ENCODE measurements at regions not wholly inside any gene's neighbourhood (a gene's known extent, or its start where the extent isn't known, plus 50 kb on each side); places are given as distances from the start of the nearest gene placed in this dataset.

- Histone ChIP-seq H3K27me3 (no peaks in the 10 kb centered on the region), H3K9me3 (replicated peaks in 1 of 3) (no peaks in the 10 kb centered on the region), H3K4me3 (no peak overlapping the region), H3K27ac (no peak overlapping the region), H3K36me3 (replicated peaks in 1 of 2) (no peaks in the 10 kb centered on the region), H3K4me1 (replicated peaks in 1 of 2) (no peaks in the 10 kb centered on the region)
- intact Hi-C loops (cut with DNase I), result no loop called here
- TF ChIP-seq, protein P1, sequence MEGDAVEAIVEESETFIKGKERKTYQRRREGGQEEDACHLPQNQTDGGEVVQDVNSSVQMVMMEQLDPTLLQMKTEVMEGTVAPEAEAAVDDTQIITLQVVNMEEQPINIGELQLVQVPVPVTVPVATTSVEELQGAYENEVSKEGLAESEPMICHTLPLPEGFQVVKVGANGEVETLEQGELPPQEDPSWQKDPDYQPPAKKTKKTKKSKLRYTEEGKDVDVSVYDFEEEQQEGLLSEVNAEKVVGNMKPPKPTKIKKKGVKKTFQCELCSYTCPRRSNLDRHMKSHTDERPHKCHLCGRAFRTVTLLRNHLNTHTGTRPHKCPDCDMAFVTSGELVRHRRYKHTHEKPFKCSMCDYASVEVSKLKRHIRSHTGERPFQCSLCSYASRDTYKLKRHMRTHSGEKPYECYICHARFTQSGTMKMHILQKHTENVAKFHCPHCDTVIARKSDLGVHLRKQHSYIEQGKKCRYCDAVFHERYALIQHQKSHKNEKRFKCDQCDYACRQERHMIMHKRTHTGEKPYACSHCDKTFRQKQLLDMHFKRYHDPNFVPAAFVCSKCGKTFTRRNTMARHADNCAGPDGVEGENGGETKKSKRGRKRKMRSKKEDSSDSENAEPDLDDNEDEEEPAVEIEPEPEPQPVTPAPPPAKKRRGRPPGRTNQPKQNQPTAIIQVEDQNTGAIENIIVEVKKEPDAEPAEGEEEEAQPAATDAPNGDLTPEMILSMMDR (IDR thresholded peaks at IDR 0.05), result no peak
- no peak for TF ChIP-seq POLR2A (IDR thresholded peaks at IDR 0.05)
- no peak for DNase-seq
- WGBS, 4 donors, result 52 to 59% (median 55%) methylated on average over 4 of the region's 4 CpGs
Observed at GRCh38 chr12:13435235-13435933, 238.9 kb downstream of the EMP1 start.

GRCh38 chr12:13433768-13434167, 237.2 kb downstream of the EMP1 start:
- TF ChIP-seq, protein P1 (IDR thresholded peaks at IDR 0.05), result no peak
- no peak for TF ChIP-seq POLR2A (IDR thresholded peaks at IDR 0.05)
- Histone ChIP-seq H3K4me3 (no peak overlapping the region), H3K4me1 (replicated peaks in 1 of 2) (no peaks in the 10 kb centered on the region), H3K36me3 (replicated peaks in 1 of 2) (no peaks in the 10 kb centered on the region), H3K27me3 (no peaks in the 10 kb centered on the region), H3K9me3 (replicated peaks in 1 of 3) (no peaks in the 10 kb centered on the region), H3K27ac (no peak overlapping the region)
- intact Hi-C loops (cut with DNase I), result no loop called here
- no peak for DNase-seq

DNA sequence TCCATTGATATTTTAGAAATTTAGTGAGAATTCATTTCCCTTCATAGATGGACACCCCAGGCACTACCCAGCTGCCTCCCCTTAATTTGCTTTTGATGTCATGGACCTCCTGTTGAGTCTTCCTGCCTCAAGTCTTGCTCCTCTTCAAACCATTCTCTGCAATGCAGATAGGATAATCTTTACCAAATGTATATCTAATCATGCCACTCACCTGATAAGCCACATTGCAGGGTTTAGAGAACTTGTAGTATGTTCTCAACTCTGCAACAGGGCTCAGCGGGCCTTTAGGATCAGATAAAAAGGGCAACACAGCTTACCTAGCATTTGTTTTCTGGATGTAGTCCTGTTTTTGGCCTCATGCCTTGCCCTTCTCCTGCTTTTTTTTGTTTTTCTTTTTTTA, 234.5 kb downstream of the EMP1 start:
- DNase-seq, result no peak
- H3K4me3 ChIP-seq, result no peak overlapping the region
- WGBS, 4 donors, result 85 to 96% (median 93%) methylated on average over 1 of the region's 1 CpG
- no peaks in the 10 kb centered on the region for H3K9me3 ChIP-seq (replicated peaks in 1 of 3)
- H3K36me3 ChIP-seq (replicated peaks in 1 of 2), result no peaks in the 10 kb centered on the region
- no peaks in the 10 kb centered on the region for H3K27me3 ChIP-seq
- H3K4me1 ChIP-seq (replicated peaks in 1 of 2), result no peaks in the 10 kb centered on the region
- intact Hi-C loops (cut with DNase I), result no loop called here
- H3K27ac ChIP-seq, result no peak overlapping the region
- no peak for TF ChIP-seq POLR2A (IDR thresholded peaks at IDR 0.05)
- TF ChIP-seq, protein P1 (IDR thresholded peaks at IDR 0.05), result no peak

- Histone ChIP-seq H3K4me1 (replicated peaks in 1 of 2) (no peaks in the 10 kb centered on the region), H3K36me3 (replicated peaks in 1 of 2) (no peaks in the 10 kb centered on the region), H3K4me3 (no peak overlapping the region), H3K27ac (no peak overlapping the region), H3K27me3 (no peaks in the 10 kb centered on the region), H3K9me3 (replicated peaks in 1 of 3) (no peaks in the 10 kb centered on the region)
- DNase-seq, result no peak
- no peak for TF ChIP-seq POLR2A (IDR thresholded peaks at IDR 0.05)
- TF ChIP-seq, protein P1 (IDR thresholded peaks at IDR 0.05), result no peak
- intact Hi-C loops (cut with DNase I), result no loop called here
- 46 to 57% (median 52%) methylated on average over 4 of the region's 4 CpGs for WGBS, 4 donors
Observed at GRCh38 chr12:13428538-13429265, 232.2 kb downstream of the EMP1 start.
